NB4 (cell line): ENCODE measurements at regions not wholly inside any gene's neighbourhood (a gene's known extent, or its start where the extent isn't known, plus 50 kb on each side); places are given as distances from the start of the nearest gene placed in this dataset.

ENCODE experiments used
- CTCF ChIP-seq: IDR thresholded peaks from one replicate; pipeline ENCODE4 v1.5.1; 2012; ENCODE audit warnings: low read depth, low read length
- MYC ChIP-seq: IDR thresholded peaks from 2 replicates; pipeline ENCODE4 v1.6.1; 2011; ENCODE audit warnings: low read depth, low read length
- TF ChIP-seq, protein P1 (sequence below): IDR thresholded peaks from 2 replicates; pipeline ENCODE4 v1.6.1; 2011; ENCODE audit warnings: low read depth, low read length

GRCh38 chr3:53994986-53995603, 103.4 kb upstream of the SELENOK start:
- TF ChIP-seq CTCF = no peak
- TF ChIP-seq, protein P1, sequence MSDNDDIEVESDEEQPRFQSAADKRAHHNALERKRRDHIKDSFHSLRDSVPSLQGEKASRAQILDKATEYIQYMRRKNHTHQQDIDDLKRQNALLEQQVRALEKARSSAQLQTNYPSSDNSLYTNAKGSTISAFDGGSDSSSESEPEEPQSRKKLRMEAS = no peak
- TF ChIP-seq MYC = no peak
